ENCODE measurements at regions not wholly inside any gene's neighbourhood (a gene's known extent, or its start where the extent isn't known, plus 50 kb on each side); places are given as distances from the start of the nearest gene placed in this dataset.

DNA sequence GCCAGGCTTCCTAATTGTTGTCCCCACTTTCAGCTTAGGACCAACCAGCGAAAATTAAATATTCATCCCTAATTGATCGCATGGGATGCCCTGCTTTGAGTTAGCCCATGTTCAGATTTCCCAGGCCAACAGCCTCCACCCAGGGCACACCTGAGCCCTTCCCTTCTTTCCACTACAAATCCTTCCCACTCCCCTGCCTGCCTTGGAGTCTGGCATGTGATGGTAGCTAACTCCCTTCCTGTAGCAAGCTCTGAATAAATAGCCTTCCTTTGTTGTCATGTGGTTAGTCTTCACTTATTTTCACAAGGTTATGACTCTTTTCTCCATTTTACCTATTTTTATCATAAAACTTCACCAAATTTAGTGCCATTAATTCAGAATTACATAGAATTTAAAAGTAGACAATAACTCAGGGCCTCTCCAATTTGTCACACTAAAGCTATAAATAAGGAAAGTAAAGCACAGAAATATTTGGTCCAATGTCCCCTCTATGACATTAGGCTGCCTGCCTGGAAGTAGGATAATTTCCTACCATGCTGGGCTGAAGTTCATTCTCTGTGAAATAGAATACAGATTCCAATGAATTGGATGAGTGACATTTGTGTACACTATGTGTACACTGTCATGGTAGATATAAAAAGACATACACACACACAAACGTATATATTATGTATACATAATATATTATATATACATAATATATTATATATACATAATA is 166.4 kb upstream of the CPEB2 start:
- no peak for DNase-seq (ENCODE audit: low read depth)

DNA sequence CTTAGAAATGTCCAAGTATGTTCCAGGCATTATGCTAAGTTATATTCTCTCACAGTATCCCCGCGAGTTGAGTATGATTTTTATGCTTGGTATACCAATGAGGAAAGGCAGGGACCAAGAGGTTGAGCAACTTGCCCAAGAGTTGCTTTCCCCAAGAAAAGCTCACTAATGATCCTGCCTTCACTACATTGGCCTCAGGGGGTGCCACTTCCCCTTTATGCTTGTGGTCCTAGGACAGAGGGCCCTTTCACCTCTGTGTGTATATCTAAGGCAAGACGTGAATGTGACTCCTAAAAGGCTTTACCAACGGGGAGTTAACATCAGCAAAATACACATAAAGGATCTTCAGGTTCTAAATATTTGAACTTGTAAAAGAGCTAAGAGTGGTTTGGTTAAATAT is 164.4 kb upstream of the CPEB2 start:
- no peak for DNase-seq (ENCODE audit: low read depth)

DNA sequence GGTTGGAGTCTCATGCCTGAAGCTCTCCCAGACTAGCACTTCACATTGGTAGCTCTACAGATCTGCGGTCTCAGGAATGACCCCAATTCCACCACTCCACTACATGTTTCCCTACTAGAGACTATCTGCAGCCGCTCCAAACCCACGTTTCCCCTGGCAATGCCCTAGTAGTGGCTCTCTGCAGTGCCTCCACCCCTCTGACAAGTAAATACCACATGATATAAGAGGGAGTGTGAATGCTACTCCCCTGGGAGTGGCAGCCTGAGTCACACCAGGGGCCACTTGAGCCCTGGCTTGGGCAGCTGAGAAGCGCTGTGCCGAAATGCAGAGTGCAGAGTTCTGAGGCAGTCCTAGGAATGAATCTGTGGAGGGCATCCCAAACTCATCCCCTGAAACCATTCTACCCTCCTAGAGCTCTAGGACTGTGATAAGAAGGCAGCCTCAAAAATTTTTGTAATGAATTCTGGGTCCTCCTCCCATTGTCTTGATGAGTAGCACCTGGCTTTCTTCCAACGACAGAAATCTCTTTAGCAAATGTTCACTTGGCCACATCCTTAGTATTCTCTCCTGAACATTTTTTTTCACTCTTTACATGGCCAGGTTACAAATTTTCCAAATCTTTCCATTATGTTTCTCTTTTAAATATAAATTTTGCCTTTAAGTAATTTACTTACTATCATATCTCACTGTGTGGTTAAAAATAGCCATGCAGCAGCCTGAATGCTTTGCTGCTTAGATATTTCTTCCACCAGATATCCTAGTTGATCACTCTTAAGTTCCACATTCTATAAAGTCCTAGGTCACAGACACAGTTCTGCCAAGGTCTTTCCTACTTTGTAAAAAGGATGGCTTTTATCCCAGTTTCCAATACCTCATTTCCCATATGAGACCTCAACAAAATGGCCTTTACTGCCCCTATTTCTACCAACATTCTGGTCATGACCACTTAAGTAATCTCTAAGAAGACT is 160.2 kb upstream of the CPEB2 start:
- no peak for DNase-seq (ENCODE audit: low read depth)

DNA sequence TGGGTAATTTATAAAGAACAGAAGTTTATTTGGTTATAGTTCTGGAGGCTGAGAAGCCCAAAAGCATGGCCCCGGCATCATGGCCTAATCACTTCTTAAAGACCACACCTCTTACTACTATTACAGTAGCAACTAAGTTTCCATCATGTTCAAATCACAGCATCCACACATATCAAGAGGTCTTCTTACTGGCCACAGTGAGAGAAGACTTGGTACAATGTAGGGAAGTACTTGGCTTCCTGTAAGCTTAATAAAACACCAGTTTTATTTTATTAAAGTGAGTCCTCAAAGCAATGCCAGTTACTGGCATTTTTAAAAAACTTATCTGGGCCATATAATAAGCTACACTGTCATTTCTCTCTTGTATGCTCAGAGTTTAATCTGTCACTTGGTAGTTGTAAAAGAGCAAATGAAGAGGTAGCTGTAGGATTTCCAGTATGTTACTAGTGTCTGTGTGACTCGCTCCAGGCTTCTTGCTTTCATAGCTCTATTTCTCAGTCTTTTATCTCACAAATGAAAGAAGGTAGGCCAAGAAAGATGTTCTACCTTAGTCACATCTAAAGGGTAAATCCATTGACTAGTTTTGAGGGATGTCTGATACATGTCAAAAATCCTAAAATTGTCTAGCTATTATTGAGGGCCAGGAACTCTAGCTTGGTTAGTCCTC is 159.2 kb upstream of the CPEB2 start:
- DNase-seq (ENCODE audit: low read depth): no peak

DNA sequence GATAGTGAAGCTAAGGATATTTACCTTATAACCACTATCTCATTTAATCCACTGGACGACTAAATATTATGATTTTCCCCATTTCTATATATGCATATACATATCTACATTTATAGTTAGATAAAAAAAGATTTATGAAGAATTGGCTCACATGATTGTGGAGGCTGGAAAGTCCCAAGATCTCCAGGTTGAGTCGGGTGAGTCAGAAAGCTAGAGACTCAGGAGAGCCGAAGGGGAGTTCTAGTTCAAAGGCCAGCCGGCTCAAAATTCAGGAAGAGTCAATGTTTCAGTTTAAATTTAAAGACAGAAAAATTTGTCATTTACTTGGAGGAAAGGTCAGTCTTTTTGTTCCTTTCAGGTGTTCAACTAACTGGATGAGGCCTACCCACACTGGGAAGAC is 158.2 kb upstream of the CPEB2 start:
- no peak for DNase-seq (ENCODE audit: low read depth)

DNA sequence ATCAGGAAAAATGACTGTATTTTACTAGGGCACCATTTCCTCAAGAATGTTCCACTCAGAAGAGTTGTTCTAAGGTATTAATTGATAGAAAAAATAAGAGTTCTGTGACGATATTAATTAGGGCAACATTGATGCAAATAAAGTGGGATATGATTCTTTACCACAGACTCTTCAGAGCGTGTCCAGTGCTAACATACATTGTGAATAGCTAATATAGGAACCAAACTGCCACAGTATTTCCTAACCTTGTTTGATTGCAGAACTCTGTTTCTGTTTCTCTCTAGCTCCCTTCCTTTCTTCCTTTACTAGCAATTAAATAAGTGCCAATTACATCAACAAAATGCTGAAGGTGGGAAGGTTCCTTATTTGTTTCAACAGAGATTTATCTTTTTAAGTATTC is 154.1 kb upstream of the CPEB2 start:
- no peak for DNase-seq (ENCODE audit: low read depth)

DNA sequence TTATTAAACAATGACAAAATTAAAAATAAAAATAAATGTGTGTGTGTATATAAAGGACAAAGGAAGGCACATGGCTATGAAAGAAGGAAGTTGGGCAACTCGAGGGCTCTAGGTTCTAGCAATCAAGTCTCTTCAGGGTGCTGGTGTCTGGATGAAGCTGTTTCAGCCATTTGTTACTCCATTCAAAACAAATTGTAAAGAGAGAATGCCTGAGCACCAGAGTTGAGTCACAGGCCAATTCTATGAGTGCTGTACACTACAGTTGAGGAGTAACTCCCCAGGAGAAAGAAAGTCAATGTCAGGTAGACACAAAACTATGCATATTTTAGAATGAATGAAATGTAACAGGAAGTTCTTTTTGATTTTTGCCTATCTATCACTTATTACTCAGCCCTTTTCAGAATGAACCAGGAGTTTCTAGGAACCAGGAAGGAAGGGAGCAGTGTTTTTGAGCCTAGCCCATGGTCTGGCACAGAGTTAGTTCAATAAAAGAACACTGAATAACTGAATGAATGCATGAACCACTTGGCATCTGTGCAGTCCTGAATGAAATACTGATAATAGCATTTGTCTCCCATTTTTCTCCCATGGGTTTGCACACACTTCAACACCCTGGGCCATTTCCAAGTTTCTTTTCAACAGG is 151.7 kb upstream of the CPEB2 start:
- peak; percentile 38 for DNase-seq (ENCODE audit: low read depth)

DNA sequence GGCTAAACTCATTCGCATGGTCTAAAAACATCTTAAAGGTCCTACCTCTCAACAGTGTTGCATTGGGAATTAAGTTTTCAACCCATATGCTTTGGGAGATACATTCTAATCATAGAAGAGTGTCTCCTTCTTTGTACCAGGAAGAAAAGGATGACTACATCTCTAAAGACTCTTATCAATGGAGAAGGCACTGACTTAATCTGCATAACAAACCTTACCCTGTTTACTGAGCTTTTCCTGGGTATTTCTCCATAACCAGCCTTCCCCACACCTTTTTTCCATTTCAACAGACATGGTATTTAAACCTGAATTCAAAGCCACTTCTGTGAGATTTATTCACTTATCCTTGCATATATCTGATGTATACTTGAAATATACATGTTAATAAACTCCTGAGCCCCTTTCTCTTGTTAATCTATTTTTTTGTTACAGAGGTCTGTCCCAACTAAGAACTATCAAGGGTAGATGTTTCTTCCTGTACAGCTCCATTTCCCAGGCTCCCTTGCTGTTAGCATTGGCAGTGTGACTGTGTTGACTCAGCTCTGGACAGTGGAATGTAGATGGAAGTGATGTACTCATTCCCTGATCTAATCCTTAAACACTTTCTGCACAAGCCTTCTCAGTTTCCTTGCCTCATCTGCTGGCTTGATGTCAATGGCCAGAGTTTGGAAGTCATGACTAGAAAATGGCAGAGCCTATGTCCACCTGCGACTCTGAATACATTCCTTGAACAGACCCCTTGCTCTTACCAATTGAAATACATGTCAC is 148.9 kb upstream of the CPEB2 start:
- peak; percentile 82 for DNase-seq (ENCODE audit: low read depth)

DNA sequence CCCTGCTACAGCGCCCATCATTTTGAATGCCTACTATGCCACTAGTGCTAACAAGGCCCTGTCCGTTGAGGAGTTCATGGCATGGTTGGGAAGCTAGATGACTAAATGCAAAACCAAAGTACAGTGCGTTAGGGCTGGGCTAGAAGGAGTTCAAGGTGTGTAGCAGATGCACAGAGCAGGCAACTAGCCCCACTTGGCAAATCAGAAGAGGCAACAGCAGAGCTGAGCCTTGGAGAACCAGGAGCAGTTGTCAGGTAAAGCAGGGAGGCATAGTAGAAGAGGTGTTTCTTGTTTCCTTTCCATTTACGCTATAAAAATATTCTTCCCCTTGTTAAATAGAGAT is 146.6 kb upstream of the CPEB2 start:
- no peak for DNase-seq (ENCODE audit: low read depth)

DNA sequence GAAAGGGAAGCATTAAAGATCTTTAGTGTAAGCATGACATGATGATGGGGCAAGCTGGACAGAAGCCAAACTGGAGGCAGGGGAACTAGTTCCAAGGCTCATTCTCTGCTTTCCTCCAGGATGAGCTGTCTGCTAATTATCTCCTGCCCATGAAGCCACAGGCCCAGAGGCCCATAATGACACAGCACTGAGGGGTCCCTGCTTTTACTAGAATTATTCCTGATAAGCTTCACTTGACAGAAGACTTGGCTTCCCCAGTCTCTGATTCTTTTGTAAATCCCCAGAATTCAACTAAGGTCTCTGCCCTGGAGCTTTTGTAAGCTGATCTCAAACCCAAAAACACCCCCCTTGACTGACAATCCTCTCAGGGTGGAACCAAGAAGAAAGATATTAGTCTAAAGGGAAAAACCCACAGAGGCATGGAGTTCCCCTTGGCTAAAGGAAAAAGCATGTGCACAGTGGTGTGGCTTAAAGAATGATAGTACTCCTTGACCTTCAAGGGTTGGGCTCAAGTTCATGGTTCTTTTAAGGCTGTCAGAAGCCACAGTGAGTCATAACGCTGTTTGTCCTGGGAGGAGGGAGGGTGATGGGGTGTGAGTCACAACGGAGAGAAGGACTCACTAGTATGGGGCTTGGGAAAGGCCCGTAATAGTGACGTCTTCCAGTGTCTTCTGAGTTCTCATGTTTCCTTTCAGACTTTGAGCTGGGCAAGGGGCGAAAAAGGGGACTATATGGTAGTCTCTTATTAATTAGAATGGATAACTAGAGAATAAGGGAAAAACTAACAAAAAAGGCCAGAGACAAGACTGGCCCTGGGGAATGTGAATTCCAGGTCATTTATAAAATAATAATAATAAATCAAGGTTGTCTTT is 146.0 kb upstream of the CPEB2 start:
- DNase-seq (ENCODE audit: low read depth): peak; percentile 100

DNA sequence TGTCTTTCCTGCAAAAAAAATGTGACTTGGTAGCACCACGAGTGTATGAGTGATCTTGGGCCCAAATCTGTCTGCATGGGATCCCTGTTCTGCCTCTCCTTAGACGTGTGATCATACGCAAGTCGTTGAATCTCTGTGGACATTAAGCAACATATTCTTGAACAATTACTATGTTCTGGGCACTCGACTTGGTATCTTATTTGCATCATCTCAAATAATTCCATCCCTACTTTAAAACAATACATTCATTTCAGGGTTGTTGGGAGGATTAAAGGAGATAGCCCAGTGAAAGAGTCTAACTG is 145.4 kb upstream of the CPEB2 start:
- no peak for DNase-seq (ENCODE audit: low read depth)

DNA sequence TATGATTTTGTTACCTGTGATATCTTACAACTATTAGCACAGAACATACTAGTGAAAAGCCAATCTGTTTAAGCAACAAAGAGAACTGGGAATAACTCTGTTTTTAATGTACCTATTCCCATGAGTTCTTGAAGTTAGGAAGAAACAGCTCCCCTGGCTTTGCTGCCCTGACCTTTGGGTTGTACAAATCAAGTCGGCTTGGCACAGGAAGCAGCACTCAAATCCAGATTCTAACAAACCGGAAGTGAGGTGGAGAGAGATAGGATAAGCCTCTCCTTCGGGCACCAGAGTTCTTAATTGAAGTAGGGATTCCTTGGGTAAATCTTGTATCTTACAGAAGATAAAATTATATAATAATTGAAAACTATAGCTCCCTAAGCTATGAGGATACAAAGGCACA is 144.8 kb upstream of the CPEB2 start:
- no peak for DNase-seq (ENCODE audit: low read depth)

DNA sequence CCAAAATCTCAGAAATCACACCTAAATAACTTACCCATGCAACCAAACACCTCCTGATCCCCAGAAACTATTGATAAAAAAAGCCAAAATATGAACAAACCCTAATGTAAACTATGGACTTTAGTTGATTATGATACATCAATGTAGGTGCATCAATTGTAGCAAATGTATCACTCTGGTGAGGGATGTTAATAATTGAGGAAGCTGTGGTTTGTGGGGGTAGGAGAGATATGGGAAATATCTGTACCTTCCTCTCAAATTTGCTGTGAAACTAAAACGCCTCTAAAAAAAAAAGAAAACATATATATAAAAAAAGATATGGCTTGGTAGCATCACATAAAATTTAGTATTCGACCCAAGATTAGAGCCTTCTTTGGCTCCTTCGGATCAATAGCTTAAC is 144.3 kb upstream of the CPEB2 start:
- no peak for DNase-seq (ENCODE audit: low read depth)

DNA sequence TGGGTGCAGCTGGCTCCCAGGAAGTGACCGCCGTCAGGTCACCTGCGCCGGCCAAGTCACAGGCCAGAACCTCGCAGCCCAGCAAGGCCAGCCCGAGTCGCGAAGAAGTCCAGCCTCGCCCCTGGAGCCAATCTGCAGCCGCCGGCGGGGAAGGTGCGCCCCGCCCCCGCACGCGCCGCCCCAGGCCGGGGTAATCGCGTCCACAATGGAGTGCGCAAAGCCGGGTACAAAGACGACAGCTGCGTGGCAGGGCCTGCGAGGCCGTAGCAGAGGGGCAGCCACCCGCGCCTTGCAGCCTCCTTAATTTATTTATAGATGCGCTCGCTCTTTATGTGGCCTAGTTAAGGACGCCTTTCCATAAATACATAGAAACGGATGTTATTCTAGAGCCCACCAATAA is 139.4 kb upstream of the CPEB2 start:
- DNase-seq (ENCODE audit: low read depth): no peak

DNA sequence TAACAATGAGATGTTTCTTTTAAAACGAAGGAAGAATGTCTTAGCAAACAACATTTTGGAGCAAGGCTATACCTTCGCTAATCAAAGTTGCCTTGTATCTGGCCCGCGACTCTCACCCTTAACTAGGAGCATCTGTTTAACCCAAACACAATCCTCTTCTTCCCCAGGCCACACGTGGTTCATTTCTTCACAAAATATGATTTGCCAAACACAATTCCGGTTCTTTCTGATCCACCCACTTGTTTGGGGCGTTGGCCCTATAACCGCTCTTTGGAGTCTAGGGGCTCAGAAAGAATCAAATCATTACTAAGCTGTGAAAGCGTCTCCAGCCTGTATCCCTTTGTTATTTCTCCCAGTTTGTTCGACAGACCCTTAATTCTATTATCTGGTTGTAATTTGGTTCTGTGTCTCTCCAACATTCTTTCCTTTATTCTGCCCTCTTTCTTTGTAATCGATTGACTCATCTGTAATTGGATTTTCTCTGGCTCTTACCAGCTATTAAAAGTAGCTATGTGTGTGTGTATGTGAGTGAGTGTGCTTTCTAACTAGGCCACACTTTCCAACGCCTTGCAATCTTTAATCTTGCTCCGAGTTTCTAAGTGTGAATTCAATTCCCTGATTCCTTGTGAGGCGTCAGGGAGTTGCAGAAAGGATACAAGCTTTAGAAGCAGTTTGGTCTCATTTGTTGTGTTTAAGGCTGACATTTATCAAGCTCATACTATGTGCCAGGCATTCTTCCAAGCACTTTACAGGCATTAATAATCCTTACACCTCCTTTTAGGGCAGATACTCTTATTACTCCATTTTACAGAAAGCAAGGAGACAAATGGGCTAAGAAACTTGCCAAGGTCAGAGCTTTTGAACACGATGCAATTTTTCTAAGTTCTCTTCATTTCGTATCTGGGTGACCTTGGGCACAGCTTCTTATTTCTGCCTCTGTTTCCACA is 138.6 kb upstream of the CPEB2 start:
- no peak for DNase-seq (ENCODE audit: low read depth)

DNA sequence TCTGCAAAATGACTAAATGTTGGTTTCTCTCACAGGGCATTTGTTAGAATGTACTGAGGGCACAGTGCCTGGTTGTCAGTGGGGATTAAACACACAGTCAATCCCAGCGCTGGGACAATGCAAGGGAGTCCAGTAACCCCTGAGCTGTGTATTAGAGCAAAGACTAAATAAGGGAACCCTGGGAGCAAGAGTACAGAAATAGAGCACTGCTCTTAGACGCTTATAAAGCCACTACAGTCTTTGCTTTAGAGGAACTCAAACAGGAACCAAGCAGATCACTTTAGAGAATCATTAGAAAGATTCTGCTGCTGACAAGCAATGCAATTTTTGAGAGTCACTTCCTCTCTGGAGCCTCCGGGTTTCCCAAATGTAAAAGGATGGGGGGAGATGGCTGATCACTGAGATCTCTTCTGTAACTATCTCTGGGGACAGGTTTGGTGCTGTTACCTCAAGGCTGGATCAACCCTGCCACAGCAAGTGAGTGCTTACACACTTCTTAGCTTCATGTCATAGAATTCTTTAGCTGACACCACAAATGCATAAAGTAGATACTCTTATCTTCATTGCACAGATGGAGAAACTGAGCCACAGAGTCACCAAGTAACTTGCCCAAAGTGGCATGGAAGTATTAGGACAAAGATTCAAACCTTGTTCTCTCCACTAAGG is 137.8 kb upstream of the CPEB2 start:
- no peak for DNase-seq (ENCODE audit: low read depth)

DNA sequence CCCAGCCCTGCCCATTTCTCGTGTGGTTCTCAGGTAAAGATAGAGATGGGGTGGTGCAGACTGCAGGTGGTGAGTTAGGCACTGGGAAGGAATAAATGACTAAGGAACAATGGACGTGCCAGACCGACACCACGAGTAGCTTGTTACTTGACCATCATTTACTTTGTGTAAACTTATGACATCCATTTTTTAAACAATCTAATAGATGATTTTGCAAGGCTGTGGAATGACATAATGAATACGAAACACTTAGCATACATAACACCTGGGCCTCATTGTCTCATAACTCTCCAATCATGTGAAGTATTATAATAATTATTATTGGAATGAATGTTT is 137.3 kb upstream of the CPEB2 start:
- no peak for DNase-seq (ENCODE audit: low read depth)

DNA sequence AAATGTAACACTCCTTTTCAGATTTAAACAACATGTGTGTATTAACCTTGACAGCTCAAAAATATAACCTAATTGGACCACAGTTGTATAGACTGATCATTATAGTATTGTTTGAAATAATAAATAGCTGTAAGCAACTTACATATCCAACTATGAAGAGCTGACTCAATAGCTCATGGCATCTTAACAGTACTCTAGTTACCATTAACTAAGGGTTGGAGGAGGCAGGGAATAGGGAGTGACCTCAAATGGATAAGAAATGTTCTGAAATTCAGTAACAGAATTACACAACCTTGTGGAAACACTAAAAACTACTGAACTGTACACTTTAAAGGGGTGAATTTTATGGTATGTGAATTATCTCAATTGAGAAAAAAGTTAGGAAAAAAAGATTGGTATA is 136.5 kb upstream of the CPEB2 start:
- DNase-seq (ENCODE audit: low read depth): peak; percentile 97

DNA sequence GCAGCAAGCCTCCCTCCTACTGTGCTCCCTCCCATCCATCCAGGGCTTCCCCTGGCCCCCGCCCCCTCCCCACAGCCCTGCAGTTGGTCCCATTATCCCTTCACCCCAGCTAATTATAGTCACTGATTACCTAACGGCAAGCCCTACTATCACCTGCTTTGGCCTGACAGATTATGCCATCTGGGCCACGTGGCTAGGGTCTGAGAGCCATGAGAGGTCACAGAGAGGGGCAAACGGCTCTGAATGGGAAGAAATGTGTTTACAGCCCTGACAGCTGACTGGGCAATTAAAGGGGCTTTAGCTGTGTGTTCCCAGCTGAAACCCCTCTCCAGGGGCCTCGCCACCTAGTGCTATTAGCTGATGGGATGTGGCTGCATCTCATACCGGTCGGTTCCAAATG is 134.4 kb upstream of the CPEB2 start:
- no peak for DNase-seq (ENCODE audit: low read depth)

Measured in renal cortical epithelial cell (primary cell).